Trophoblast cell (in vitro differentiated cells and primary cell): ENCODE measurements at regions not wholly inside any gene's neighbourhood (a gene's known extent, or its start where the extent isn't known, plus 50 kb on each side); places are given as distances from the start of the nearest gene placed in this dataset.
"Not testable (repeated sequence)": the region's sequence is repeated elsewhere in the genome, so short reads cannot be mapped to it uniquely, and the experiment has no call there.

ENCODE experiments used
- DNase-seq, 2 donors: peaks; one replicate each; pipeline ENCODE4 v3.0.0-alpha.2; 2016
- H2AFZ ChIP-seq: 2 replicates; pipeline ENCODE4 v1.6.1; 2013; ENCODE audit warnings: low read length, moderate library complexity, mild to moderate bottlenecking; ENCODE audit not compliant: insufficient read depth, poor library complexity
- H2AK5ac ChIP-seq: 2 replicates; pipeline ENCODE4 v1.6.1; 2013; ENCODE audit warnings: mild to moderate bottlenecking, low read length
- H2BK120ac ChIP-seq: 2 replicates; pipeline ENCODE4 v1.6.1; 2013; ENCODE audit warnings: low read length, mild to moderate bottlenecking, moderate library complexity; ENCODE audit not compliant: insufficient read depth, poor library complexity
- H2BK12ac ChIP-seq: 2 replicates; pipeline ENCODE4 v1.6.1; 2013; ENCODE audit warnings: mild to moderate bottlenecking, low read length, moderate library complexity
- H2BK5ac ChIP-seq: 2 replicates; pipeline ENCODE4 v1.6.1; 2013; ENCODE audit warnings: low read length, low read depth, moderate library complexity, mild to moderate bottlenecking; ENCODE audit not compliant: poor library complexity
- H3K14ac ChIP-seq: 2 replicates; pipeline ENCODE4 v1.6.1; 2013; ENCODE audit warnings: mild to moderate bottlenecking, low read length
- H3K18ac ChIP-seq: 2 replicates; pipeline ENCODE4 v1.6.1; 2013; ENCODE audit warnings: mild to moderate bottlenecking, low read length
- H3K23ac ChIP-seq: 2 replicates; pipeline ENCODE4 v1.6.1; 2013; ENCODE audit warnings: low read length
- H3K27ac ChIP-seq: 2 replicates; pipeline ENCODE4 v1.5.1; 2013; ENCODE audit warnings: low read depth, mild to moderate bottlenecking, inconsistent platforms, low read length, moderate library complexity
- H3K27me3 ChIP-seq: 2 replicates; pipeline ENCODE4 v1.6.1; 2013; ENCODE audit warnings: inconsistent platforms, mild to moderate bottlenecking, low read length, moderate library complexity; ENCODE audit not compliant: insufficient read depth
- H3K36me3 ChIP-seq, 2 experiments: 1 replicate in 1 of 2; 2 replicates in 1 of 2; pipeline ENCODE4 v1.6.1; 2013; ENCODE audit warnings: low read length in 2 of 2, mild to moderate bottlenecking in 2 of 2, moderate library complexity in 1 of 2; ENCODE audit not compliant: insufficient read depth in 2 of 2, control insufficient read depth in 1 of 2
- H3K4ac ChIP-seq: 2 replicates; pipeline ENCODE4 v1.6.1; 2013; ENCODE audit warnings: low read depth, mild to moderate bottlenecking, low read length, moderate library complexity
- H3K4me1 ChIP-seq, 2 experiments: 1 replicate in 1 of 2; 2 replicates in 1 of 2; pipeline ENCODE4 v1.6.1; 2013; ENCODE audit warnings: low read length in 2 of 2, mild to moderate bottlenecking in 2 of 2, moderate library complexity in 1 of 2; ENCODE audit not compliant: insufficient read depth in 2 of 2, control insufficient read depth in 1 of 2
- H3K4me2 ChIP-seq: 2 replicates; pipeline ENCODE4 v1.6.1; 2013; ENCODE audit warnings: inconsistent platforms, mild to moderate bottlenecking, low read length, moderate library complexity
- H3K4me3 ChIP-seq: 2 replicates; pipeline ENCODE4 v1.5.1; 2013; ENCODE audit warnings: mild to moderate bottlenecking, low read depth, low read length, inconsistent platforms
- H3K79me1 ChIP-seq: one replicate; pipeline ENCODE4 v1.6.1; 2013; ENCODE audit warnings: low read length
- H3K79me2 ChIP-seq: 2 replicates; pipeline ENCODE4 v1.6.1; 2013; ENCODE audit warnings: low read length, mild to moderate bottlenecking; ENCODE audit not compliant: control insufficient read depth, insufficient read depth, poor library complexity
- H3K9ac ChIP-seq: 2 replicates; pipeline ENCODE4 v1.6.1; 2013; ENCODE audit warnings: mild to moderate bottlenecking, low read length
- H3K9me3 ChIP-seq: 2 replicates; pipeline ENCODE4 v1.6.1; 2013; ENCODE audit warnings: low read depth, mild to moderate bottlenecking, control low read depth, inconsistent platforms, low read length; ENCODE audit not compliant: insufficient read depth
- H4K12ac ChIP-seq: 2 replicates; pipeline ENCODE4 v1.6.1; 2013; ENCODE audit warnings: low read depth, mild to moderate bottlenecking, low read length, moderate library complexity
- H4K8ac ChIP-seq: 2 replicates; pipeline ENCODE4 v1.6.1; 2013; ENCODE audit warnings: low read depth, mild to moderate bottlenecking, low read length, moderate library complexity
- H4K91ac ChIP-seq: one replicate; pipeline ENCODE4 v1.6.1; 2013; ENCODE audit warnings: low read depth, mild to moderate bottlenecking, low read length, moderate library complexity
- WGBS: extraction: QIAGEN DNeasy Blood & Tissue Kit; methylation state at CpG from one replicate; pipeline ENCODE4 v1.1.7; 2013; ENCODE audit warnings: missing lambda C conversion rate; ENCODE audit not compliant: insufficient read length, insufficient coverage; ENCODE audit errors: extremely low coverage; 5-methylcytosine and 5-hydroxymethylcytosine counted together

DNA sequence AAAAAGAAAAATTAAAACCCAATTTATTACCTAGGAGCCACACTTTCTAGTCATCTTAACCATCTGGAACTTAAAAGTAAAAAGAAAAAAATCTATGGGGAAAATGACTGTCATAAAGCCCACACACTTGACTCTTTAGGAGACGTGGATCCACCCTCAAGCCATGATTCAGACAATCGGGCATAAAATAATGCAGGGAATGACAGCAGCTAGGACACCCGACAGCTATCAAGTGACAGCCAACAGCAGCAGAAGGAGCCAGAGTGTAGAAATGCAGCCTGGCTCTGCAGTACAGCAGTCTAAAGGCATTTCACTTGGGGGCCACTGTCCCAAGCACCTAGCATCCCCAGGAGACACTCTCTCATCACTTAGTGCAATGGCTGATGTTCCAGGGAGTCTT lies 226.9 kb downstream of the CAAP1 start:
- no peak overlapping the region for H3K4ac ChIP-seq
- H3K27me3 ChIP-seq, result no peaks in the 10 kb centered on the region
- H2BK12ac ChIP-seq, result no peak overlapping the region
- H2AFZ ChIP-seq, result no peak overlapping the region
- no peak overlapping the region for H3K4me2 ChIP-seq
- H4K12ac ChIP-seq, result no peak overlapping the region
- no peak overlapping the region for H2AK5ac ChIP-seq
- no peak overlapping the region for H4K8ac ChIP-seq
- no peak for DNase-seq
- H3K79me1 ChIP-seq, result no peaks in the 10 kb centered on the region
- no peaks in the 10 kb centered on the region for H3K79me2 ChIP-seq
- H3K27ac ChIP-seq, result no peak overlapping the region
- H2BK5ac ChIP-seq, result no peak overlapping the region
- no peak overlapping the region for H3K14ac ChIP-seq
- H2BK120ac ChIP-seq, result no peak overlapping the region
- no peaks in the 10 kb centered on the region for H3K4me1 ChIP-seq
- H3K23ac ChIP-seq, result no peak overlapping the region
- H3K9me3 ChIP-seq, result no peaks in the 10 kb centered on the region
- no peaks in the 10 kb centered on the region for H3K36me3 ChIP-seq
- H3K4me3 ChIP-seq, result no peak overlapping the region
- no CpG with 5 or more reads among the region's 3 CpGs for WGBS
- no peak overlapping the region for H3K18ac ChIP-seq
- no peak overlapping the region for H4K91ac ChIP-seq
- H3K9ac ChIP-seq, result no peak overlapping the region

DNA sequence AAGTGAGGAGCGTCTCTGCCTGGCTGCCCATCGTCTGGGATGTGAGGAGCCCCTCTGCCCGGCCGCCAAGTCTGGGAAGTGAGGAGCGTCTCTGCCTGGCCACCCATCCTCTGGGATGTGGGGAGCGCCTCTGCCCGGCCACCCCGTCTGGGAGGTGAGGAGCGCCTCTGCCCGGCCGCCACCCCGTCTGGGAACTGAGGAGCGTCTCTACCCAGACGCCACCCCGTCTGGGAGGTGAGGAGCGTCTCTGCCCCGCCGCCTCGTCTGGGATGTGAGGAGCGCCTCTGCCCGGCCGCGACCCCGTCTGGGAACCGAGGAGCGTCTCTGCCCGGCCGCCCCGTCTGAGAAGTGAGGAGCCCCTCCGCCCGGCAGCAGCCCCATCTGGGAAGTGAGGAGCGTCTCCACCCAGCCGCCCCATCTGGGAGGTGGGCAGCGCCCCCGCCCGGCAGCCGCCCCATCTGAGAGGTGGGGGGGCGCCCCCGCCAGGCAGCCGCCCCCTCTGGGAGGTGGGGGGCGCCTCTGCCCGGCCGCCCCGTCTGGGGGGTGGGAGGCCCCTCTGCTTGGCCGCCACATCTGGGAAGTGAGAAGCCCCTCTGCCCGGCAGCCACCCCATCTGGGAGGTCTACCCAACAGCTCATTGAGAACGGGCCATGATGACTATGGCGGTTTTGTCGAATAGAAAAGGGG lies 228.4 kb downstream of the CAAP1 start:
- WGBS, result no CpG with 5 or more reads among the region's 49 CpGs
- H3K79me2 ChIP-seq, H3K27ac ChIP-seq, H3K9ac ChIP-seq, H4K8ac ChIP-seq, H3K9me3 ChIP-seq, H2BK12ac ChIP-seq, H3K4me3 ChIP-seq, H2AK5ac ChIP-seq, H3K4me1 ChIP-seq, H3K36me3 ChIP-seq, H3K4ac ChIP-seq, DNase-seq, H3K18ac ChIP-seq, H3K79me1 ChIP-seq, H3K27me3 ChIP-seq, H3K4me2 ChIP-seq, H3K23ac ChIP-seq, H2BK120ac ChIP-seq, H2BK5ac ChIP-seq, H3K14ac ChIP-seq, H4K91ac ChIP-seq, H2AFZ ChIP-seq, H4K12ac ChIP-seq: not testable (repeated sequence)

DNA sequence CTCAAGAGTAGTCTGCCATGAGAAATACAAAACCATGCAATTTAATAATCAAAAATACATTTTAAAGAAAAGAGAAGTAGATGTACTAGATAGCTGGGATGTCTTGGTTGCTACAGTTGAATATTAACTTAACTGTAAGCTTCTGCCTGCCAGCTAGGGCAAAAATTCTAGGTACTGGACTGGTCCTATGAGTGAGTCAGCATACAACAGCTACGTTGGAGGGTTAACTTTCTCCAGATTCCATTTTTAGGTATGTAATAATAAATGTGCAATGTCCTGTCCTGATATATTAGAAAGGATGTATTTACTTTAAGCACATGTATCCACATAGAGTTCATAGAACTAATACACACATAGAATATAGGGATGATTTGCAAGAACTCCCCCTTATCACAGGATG lies 230.1 kb downstream of the CAAP1 start:
- no peaks in the 10 kb centered on the region for H3K4me1 ChIP-seq
- no peak overlapping the region for H3K18ac ChIP-seq
- H3K4me3 ChIP-seq, result no peak overlapping the region
- H2BK5ac ChIP-seq, result no peak overlapping the region
- H3K36me3 ChIP-seq, result no peaks in the 10 kb centered on the region
- no CpG with 5 or more reads among the region's 1 CpG for WGBS
- H3K79me1 ChIP-seq, result no peaks in the 10 kb centered on the region
- H2BK12ac ChIP-seq, result no peak overlapping the region
- no peaks in the 10 kb centered on the region for H3K79me2 ChIP-seq
- H2AFZ ChIP-seq, result no peak overlapping the region
- no peak overlapping the region for H4K91ac ChIP-seq
- H3K4ac ChIP-seq, result no peak overlapping the region
- DNase-seq, result no peak
- H3K14ac ChIP-seq, result no peak overlapping the region
- H3K27me3 ChIP-seq, result no peaks in the 10 kb centered on the region
- no peak overlapping the region for H3K23ac ChIP-seq
- no peaks in the 10 kb centered on the region for H3K9me3 ChIP-seq
- H3K4me2 ChIP-seq, result no peak overlapping the region
- H2BK120ac ChIP-seq, result no peak overlapping the region
- no peak overlapping the region for H4K12ac ChIP-seq
- no peak overlapping the region for H4K8ac ChIP-seq
- no peak overlapping the region for H2AK5ac ChIP-seq
- no peak overlapping the region for H3K27ac ChIP-seq
- H3K9ac ChIP-seq, result no peak overlapping the region

DNA sequence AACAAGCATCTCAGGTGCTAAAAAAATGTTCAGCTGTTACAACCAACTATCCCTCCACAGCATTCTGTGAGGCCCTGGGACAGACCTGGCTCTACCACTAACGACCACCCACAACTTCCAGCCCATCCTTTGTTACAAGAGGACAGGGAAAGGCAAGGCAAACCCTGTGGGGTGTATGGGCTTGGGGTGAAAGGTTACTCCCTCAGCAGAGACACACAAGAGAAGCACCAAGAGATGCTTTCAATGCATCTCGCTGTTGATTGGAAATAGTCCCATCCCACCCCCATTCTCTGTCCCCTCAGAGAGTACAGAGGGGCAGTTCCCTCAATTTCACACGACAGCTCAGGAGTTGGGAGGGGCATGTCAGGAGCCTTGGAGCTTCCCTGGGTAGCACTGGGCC lies 234.1 kb downstream of the CAAP1 start:
- H3K4me2 ChIP-seq, result no peak overlapping the region
- H2BK5ac ChIP-seq, result no peak overlapping the region
- WGBS, result no CpG with 5 or more reads among the region's 3 CpGs
- H2AK5ac ChIP-seq, result no peak overlapping the region
- H2BK12ac ChIP-seq, result no peak overlapping the region
- H3K4ac ChIP-seq, result no peak overlapping the region
- H3K23ac ChIP-seq, result no peak overlapping the region
- no peak for DNase-seq
- no peak overlapping the region for H3K18ac ChIP-seq
- no peaks in the 10 kb centered on the region for H3K36me3 ChIP-seq
- H4K12ac ChIP-seq, result no peak overlapping the region
- H3K79me2 ChIP-seq, result no peaks in the 10 kb centered on the region
- no peaks in the 10 kb centered on the region for H3K79me1 ChIP-seq
- no peaks in the 10 kb centered on the region for H3K4me1 ChIP-seq
- no peaks in the 10 kb centered on the region for H3K27me3 ChIP-seq
- H3K9ac ChIP-seq, result no peak overlapping the region
- no peaks in the 10 kb centered on the region for H3K9me3 ChIP-seq
- no peak overlapping the region for H2BK120ac ChIP-seq
- H4K91ac ChIP-seq, result no peak overlapping the region
- no peak overlapping the region for H3K4me3 ChIP-seq
- no peak overlapping the region for H4K8ac ChIP-seq
- no peak overlapping the region for H2AFZ ChIP-seq
- no peak overlapping the region for H3K27ac ChIP-seq
- H3K14ac ChIP-seq, result no peak overlapping the region
